HG03039 (cell line): ENCODE measurements at regions not wholly inside any gene's neighbourhood (a gene's known extent, or its start where the extent isn't known, plus 50 kb on each side); places are given as distances from the start of the nearest gene placed in this dataset.
A peak's percentile ranks its signal among the peaks of the same experiment; 100 is the strongest.
"Not testable (repeated sequence)": the region's sequence is repeated elsewhere in the genome, so short reads cannot be mapped to it uniquely, and the experiment has no call there.

ENCODE experiments used
- ATAC-seq: cut with Tn5 transposase; IDR thresholded peaks from one replicate; pipeline ENCODE4 v1.9.1; 2021; ENCODE audit warnings: mild to moderate bottlenecking, moderate library complexity; ENCODE audit not compliant: unreplicated experiment

DNA sequence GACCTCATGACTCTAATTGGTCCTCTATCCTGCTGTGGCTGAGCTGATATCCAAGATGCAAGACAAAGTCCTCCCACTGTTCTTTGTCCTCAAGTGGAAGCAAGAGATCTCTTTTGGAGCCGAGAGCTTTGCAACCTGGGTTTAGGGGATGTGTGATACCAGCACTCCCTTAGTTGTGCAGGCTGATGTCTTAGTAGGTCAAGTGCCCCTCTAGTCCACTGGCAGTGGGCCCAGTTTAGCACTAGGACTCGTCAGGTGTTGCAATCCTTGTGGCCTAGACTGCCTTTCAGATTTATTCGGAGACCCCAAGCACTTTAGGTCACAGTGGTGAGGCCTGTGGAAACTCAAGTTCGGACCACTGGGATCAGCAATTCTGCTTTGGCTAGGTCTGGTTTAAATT lies 64.0 kb downstream of the GPRASP3 start:
- no peak for ATAC-seq

DNA sequence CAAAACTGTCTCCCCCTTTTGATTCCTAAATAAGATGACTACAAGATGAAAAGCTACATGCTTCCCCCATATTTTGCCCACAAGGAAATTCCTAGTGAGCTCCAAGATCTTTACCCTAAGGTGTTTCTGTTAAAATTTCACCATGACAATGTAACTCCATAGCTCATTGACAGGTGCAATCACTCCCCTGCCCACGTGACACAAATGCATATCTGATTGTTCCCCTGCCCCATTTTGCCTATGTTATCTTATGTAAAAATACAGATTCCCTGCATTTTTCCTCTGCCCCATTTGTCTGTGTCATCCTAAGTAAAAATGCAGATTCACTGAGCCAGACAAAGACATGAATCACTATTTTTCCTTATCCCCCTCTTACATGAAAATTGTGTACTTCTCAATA lies 66.7 kb downstream of the GPRASP3 start:
- ATAC-seq: no peak

DNA sequence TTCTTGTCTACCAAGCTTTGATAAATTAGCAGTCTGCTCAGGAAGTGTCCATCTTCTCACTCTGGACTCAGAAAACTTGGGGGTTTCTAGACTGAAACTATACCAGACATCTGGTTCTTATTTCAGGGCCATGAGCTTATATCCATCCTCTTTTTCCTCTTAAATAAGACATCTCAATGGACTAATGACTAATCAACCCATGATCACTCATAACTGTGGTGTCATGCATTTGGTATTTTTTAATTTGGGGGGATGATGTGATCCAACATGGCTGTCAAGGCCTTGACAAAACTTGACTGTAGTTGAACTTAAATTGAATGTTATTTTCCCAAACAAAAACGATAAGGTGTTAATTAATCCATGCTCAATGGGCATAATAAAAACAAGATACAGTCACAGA lies 87.8 kb downstream of the GPRASP3 start:
- no peak for ATAC-seq

DNA sequence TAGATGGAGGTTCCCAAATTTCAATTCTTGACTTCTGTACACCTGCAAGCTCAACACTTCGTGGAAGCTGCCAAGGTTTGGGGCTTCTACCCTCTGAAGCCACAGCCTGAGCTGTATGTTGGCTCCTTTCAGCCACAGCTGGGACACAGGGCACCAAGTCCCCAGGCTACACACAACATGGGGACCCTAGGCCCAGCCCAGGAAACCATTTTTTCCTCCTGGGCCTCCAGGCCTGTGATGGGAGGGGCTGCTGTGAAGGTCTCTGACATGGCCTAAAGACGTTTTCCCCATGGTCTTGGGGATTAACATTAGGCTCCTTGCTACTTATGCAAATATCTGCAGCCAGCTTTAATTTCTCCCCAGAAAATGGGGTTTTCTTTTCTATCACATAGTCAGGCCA lies 97.7 kb downstream of the GPRASP3 start:
- ATAC-seq: not testable (repeated sequence)

DNA sequence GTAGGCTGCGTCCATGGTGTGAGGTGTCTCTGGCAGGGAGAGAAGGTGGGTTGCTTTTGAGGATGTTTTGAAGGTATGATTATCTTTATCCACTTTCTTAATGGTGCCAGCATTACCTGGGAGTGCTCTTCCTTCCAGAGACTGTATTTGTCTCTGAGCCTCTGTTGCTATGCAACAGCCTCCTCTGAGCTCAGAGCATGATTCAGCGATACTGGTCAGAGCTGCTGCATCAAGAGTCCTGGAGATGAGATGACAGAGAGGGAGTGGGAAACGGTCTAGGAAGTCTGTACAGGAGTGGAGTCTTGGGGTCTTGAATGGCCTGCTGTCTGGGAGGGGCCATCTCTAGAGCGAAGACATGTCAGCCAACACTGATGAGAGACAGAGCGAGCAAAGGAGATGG lies 104.4 kb upstream of the RAB40AL start:
- no peak for ATAC-seq

DNA sequence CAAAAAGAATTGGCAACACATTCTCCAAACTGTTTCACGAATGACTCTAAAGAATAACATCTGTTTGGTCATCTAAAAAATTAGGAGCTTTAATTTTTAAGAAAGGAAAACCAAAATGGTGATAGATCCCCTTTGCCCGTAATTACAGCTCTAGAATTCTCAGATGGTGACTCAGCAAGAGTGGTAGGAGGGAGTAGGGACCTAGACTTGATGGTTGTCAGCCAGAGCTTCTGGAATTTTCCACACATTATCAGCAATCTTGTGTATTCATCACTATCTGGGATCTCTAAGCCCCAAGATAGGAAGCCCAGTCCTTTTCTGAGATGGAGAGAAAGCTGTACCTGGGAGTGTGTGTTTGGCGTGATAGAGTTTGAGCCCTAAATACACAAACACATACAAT lies 103.9 kb upstream of the RAB40AL start:
- no peak for ATAC-seq

DNA sequence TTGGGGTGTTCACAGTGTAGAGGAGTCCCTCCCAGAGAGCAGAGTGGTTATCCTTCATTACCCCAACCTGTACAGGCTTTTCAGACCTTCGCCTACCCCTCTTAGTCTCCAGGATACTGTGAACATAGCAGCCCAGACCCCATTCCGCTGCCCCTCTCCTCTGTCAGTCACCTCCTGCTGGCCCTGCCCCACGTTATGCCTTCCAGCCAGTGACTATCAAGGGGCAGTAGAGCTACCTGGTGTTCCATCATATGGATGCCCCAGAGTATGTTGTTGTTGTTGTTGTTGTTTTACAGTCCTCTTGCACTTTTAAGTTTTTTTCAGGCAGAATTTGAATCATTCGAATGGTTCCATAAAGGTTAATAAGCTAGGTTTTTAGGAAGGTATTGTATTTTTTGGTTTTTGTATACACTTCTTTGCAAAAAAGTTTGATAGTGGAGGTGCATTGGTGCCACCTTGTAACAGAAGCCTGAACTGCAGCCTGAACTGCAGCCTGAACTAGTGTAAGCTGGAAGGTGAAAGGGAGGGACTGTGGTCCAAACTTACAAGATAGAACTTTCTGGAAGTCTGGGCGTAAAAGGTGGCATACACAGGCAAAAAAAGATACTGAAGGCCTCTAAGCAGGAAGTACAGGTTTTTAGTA lies 101.4 kb upstream of the RAB40AL start:
- ATAC-seq: no peak

DNA sequence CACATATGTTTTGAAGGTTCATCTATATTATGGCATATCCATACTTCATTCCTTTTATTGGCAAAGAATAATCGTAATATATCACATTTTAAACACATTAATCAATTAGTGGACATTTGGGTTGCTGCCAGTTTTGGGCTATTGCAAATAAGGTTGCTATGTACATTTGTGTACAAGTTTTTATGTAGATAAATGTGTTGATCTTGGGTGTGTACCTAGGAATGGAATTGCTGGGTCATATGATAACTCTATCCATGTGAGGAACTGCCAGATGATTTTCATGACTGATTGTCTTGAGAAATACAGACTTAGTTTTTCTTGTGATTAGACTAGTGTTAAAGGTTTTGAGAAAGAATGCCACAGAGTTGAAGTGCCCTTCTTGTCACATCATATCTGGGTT lies 99.2 kb upstream of the RAB40AL start:
- ATAC-seq: no peak

DNA sequence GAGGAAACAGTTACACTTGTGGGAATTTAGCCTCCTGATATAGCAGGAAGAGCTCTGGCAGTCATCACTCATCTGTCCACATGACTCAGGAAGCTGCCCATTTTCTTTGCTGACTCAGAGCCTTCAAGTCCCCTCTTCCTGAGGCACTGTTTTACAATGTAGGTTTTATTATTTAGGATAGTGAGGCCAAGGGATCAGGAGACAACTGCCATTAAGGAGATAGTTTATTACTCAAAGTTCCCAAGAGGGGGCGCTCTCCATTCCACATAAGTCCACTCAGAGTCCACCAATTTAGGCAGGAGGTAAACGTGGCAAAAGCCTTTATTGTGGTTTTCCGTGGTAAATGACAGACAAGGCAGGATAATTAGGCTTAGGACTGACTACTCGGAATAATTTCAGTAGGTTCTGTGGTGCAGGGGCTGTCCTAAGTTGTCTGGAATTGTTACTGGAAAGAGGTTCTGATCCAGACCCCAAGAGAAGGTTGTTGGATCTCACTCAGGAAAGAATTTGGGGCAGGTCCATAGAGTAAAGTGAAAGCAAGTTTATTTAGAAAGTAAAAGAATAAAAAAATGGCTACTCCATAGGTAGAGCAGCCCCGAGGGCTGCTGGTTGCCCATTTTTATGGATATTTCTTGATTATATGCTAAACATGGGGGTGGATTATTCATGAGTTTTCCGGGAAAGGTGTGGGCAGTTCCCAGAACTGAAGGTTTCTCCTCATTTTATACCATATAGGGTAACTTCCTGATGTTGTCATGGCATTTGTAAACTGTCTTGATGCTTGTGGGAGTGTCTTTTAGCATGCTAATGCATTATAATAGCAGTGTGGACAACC lies 96.0 kb upstream of the RAB40AL start:
- ATAC-seq: no peak

DNA sequence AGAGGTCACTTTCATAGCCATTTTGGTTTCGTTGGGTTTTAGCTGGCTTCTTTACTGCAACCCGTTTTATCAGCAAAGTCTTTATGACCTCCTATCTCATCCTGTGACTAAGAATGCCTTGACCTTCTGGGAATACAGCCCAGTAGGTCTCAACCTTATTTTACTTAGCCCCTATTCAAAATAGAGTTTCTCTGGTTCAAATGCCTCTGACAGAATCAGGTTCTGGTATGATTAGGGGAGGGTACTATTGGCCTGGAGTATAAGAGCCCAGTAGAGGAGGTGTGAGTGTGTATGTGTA lies 95.4 kb upstream of the RAB40AL start:
- ATAC-seq: no peak

DNA sequence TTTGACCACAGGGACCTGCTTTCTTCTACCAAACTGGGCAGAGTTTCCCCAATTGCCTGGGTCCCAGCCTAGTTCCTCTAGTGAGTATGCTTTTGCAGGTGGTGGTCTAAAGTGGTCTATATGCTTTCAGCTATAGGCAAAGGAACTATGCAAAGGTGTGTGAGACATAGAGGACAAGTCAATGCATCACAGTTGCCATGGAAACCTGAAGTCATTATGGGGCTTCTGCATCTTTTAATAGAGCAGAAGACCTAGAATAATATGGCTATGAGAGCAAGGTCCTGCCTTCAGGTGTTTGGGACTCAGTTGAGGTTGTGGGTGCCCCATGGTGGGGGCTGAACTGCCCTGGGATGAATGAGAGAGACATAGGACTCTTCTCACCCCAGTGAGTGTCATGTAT lies 92.1 kb upstream of the RAB40AL start:
- ATAC-seq: no peak

DNA sequence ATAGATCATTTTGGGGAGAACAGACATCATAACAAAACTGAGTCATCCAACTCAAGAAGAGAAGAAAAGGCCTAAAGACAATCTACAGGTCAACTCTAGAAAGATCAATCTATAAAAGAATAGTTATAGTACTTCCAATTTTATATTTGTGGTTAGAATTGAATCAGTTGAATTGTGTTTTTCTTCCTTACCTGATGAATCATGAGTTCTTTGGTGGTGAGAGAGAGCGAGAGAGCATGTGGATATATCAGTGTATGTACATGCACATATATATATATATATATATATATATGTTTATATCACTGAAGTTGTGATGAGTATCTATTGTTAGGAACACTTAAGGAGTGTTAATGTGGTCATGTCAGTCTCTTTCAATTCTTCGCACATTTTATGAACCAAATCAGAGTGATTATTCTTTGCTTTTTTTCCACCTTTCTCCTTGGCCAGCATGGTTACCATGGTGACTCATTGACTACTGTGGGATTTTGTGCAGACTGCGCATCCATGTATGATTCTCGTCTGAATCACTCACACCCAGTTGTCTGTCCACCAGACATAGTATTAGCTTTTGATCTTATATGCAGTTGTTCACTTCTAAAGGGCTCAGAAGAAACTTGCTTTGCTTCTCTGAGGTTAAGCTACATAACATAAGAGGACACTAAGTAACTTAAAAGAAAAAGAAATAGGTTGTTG lies 90.4 kb upstream of the RAB40AL start:
- no peak for ATAC-seq

DNA sequence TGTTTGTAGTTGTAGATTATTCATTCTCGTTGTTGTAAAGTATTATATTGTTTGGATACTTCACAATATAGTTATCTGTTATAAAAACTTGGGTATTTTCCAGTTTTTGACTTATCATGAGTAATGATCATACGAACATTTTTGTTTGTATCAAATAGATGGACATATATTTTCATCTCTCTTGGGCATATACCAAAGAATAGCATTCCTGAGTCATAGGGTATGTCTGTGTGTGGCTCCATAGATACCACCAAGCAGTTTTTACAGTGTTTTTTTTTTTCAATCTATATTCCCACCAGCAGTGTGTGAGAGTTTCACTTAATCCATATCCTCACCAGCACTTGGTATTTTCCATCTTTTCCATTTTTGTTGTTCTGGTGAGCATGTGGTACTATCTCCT lies 89.7 kb upstream of the RAB40AL start:
- ATAC-seq: no peak

DNA sequence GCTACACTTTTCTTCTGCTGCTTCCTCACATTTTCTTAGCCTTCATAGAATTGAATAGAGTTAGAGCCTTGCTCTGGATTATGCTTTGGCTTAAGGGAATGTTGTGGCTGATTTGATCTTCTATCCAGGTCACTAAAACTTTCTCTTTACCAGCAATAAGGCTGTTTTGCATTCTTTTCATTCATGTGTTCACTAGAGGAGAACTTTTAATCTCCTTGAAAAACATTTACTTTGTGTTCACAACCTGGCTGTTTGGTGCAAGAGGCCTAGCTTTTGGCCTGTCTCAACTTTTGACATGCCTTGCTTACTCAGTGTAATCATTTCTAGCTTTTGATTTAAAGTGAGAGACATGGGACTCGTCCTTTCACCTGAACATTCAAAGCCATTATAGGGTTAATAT lies 87.7 kb upstream of the RAB40AL start:
- no peak for ATAC-seq

DNA sequence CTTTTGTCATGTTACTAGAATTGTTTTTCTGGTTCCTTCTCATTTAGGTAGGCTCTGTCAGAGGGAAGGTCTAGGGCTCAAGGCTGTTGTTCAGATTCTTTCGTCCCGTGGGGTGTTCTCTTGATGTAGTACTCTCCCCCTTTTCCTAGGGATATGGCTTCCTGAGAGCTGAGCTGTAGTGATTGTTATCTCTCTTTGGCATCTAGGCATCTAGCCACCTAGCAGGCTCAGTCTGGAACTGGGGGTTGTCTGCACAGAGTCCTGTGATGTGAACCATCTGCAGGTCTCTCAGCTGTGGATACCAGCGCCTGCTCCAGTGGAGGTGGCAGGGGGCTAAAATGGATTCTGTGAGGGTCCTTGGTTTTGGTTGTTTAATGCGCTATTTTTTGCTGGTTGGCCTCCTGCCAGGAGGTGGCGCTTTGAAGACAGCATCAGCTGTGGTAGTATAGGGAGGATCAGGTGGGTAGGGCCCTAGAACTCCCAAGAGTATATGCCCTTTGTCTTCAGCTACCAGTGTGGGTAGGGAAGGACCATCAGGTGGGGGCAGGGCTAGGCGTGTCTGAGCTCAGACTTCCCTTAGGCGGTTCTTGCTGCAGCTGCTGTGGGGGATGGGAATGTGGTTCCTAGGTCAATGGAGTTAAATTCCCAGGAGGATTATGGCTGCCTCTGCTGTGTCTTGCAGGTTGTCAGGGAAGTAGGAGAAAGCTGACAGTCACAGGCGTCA lies 78.1 kb upstream of the RAB40AL start:
- ATAC-seq: not testable (repeated sequence)

DNA sequence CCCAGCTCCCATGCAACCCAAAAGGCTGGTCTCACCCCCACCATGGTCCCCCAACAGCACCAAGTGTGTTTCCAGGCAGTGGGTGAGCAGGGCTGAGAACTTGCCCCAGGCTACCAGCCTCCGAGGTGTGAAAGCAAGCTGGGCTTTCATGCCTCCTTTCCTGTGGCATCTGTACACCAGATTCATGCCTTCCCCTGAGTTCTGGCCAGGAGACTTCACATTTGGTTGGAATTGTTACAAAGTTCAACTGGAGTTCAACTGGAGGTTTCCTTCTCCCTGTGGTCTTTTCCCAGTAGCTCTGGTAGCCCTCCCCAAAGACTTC lies 77.6 kb upstream of the RAB40AL start:
- no peak for ATAC-seq

DNA sequence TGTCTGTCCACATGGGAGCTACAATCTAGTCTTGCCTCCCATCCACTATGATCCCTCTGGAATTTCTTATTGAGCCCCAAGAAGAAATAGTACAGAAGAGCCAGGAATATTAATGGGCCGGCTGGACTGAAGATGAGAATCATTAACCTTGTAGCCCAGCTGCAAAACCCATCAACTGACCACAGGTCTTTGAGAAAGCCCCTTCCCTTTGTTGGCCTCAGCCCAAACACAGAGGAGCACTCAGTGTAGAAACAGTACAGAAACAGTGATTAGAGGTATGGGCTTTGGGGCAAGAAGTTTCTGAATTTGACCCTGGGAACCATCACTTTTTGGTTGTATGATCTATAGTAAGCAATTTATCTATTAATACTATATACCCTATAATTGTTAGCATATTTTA lies 76.8 kb upstream of the RAB40AL start:
- no peak for ATAC-seq

DNA sequence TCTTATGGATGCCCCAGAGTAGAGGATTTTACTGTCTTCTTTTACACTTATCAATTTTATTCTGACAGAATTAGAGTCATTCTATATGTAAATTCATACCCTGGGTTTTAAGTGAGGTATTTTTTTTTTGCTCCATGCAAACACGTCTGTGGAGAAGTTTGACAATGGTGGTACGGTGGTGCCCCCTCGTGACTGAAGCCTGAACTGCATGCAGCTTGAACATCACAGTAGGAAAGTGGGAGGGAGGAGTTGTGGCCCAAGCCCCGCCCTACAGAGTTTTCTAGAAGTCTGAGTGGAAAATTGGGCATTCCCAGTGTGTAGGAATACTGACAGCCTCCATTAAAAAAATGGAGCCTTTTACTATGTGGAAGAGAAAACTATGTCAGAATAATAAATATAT lies 73.3 kb upstream of the RAB40AL start:
- peak; percentile 87 for ATAC-seq

DNA sequence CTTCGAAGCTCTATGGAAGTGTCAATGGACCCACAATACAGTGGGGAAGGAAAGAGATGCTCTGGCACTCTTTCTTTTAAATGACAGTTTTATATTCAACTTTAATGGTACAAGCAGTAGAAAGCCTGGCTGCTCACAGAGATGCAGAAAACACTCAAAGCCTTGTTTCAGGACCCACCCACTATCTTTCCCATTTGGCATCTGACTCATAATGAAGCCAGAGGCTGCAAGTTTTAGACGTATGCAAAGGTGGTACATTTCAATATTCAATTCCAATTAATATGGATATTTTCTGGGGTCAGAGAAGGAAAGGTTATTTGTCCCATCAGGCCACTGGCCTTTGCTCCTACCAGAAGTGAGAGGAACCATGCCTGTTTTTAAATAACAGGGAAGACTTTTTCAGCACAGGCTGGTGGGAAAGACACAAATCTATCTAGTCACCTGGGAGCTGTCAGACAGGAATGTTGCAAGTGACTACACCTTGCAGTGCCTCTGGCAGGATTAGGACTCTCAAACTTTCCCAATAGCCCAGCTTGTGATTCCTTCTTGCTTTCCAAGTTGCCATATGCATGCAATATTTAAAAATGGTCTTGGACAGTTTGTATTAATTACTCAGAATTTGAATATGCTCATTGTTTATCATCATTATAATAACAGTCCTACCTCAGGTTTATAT lies 70.0 kb upstream of the RAB40AL start:
- ATAC-seq: no peak

DNA sequence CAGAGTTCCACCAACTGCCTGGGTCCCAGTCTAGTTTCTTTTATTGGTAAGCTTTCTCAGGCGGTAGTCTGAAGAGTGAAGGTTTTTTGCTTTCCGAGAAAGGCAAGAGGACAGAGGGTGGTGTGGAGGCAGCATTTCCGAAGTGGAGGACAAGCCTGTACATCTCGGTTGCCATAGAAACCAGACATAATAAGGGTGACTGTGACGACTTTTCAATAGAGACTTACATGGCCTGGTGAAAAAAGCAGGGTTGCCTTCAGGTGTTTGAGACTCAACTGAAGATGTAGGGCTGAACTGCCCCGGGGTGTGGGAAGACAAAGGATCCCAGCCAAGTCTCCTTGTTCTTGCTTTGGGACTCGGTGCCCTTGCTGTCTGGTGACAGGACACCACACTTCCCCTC lies 53.6 kb upstream of the RAB40AL start:
- no peak for ATAC-seq
